ENCODE measurements at regions not wholly inside any gene's neighbourhood (a gene's known extent, or its start where the extent isn't known, plus 50 kb on each side); places are given as distances from the start of the nearest gene placed in this dataset.

- intact Hi-C loops (cut with DNase I, micrococcal nuclease) = no loop called here
- peaks cover 3% of the 10 kb centered on the region for H3K9me3 ChIP-seq
- H3K36me3 ChIP-seq (ENCODE audit: low read depth) = no peaks in the 10 kb centered on the region
- ATAC-seq (no peak), DNase-seq (no peak)
- no peak overlapping the region for H3K4me3 ChIP-seq
- no peak for TF ChIP-seq CTCF (IDR thresholded peaks at IDR 0.05)
- H3K4me1 ChIP-seq (ENCODE audit: low read depth) = no peaks in the 10 kb centered on the region
Observed at GRCh38 chr13:65911546-65912193, 1318.5 kb downstream of the PCDH9 start.

GRCh38 chr13:65909501-65909900, 1320.6 kb downstream of the PCDH9 start:
- Histone ChIP-seq H3K4me3 (no peak overlapping the region), H3K4me1 (ENCODE audit: low read depth) (no peaks in the 10 kb centered on the region), H3K9me3 (peaks cover 3% of the 10 kb centered on the region), H3K36me3 (ENCODE audit: low read depth) (no peaks in the 10 kb centered on the region)
- TF ChIP-seq CTCF (IDR thresholded peaks at IDR 0.05) = no peak
- no peak for DNase-seq
- ATAC-seq = no peak
- intact Hi-C loops (cut with DNase I, micrococcal nuclease) = no loop called here

- intact Hi-C loops (cut with DNase I, micrococcal nuclease) = no loop called here
- peaks cover 3% of the 10 kb centered on the region for H3K9me3 ChIP-seq
- H3K4me3 ChIP-seq = no peak overlapping the region
- DNase-seq (no peak), ATAC-seq (no peak)
- no peaks in the 10 kb centered on the region for H3K4me1 ChIP-seq (ENCODE audit: low read depth)
- TF ChIP-seq CTCF (IDR thresholded peaks at IDR 0.05) = no peak
- no peaks in the 10 kb centered on the region for H3K36me3 ChIP-seq (ENCODE audit: low read depth)
Observed at GRCh38 chr13:65907666-65908525, 1322.2 kb downstream of the PCDH9 start.

GRCh38 chr13:65901723-65902122, 1328.4 kb downstream of the PCDH9 start:
- Histone ChIP-seq H3K4me3 (no peak overlapping the region), H3K36me3 (ENCODE audit: low read depth) (no peaks in the 10 kb centered on the region), H3K9me3 (no peaks in the 10 kb centered on the region), H3K4me1 (ENCODE audit: low read depth) (no peaks in the 10 kb centered on the region)
- DNase-seq = no peak
- intact Hi-C loops (cut with DNase I, micrococcal nuclease) = no loop called here
- TF ChIP-seq CTCF (IDR thresholded peaks at IDR 0.05) = no peak
- ATAC-seq = no peak

GRCh38 chr13:65894049-65894448, 1336.1 kb downstream of the PCDH9 start:
- no peak for TF ChIP-seq CTCF (IDR thresholded peaks at IDR 0.05)
- Histone ChIP-seq H3K4me1 (ENCODE audit: low read depth) (no peaks in the 10 kb centered on the region), H3K4me3 (no peak overlapping the region), H3K9me3 (no peaks in the 10 kb centered on the region), H3K36me3 (ENCODE audit: low read depth) (no peaks in the 10 kb centered on the region)
- ATAC-seq = no peak
- DNase-seq = no peak
- intact Hi-C loops (cut with DNase I, micrococcal nuclease) = no loop called here

All from mucosa of descending colon (tissue), 3 donors.